Hepatocyte (in vitro differentiated cells): ENCODE measurements at regions not wholly inside any gene's neighbourhood (a gene's known extent, or its start where the extent isn't known, plus 50 kb on each side); places are given as distances from the start of the nearest gene placed in this dataset.

ENCODE experiments used
- DNase-seq: peaks from one replicate; pipeline ENCODE4 v3.0.0-alpha.2; 2016; ENCODE audit warnings: low spot score
- H2AFZ ChIP-seq: fragments of 200-600 bp; sonication (generic); 2 replicates; pipeline ENCODE4 v1.6.0; 2016; ENCODE audit warnings: antibody characterized with exemption, mild to moderate bottlenecking
- H3K27ac ChIP-seq: fragments of 200-600 bp; sonication (generic); 2 replicates; pipeline ENCODE4 v1.5.1; 2016; ENCODE audit warnings: mild to moderate bottlenecking
- H3K27me3 ChIP-seq: fragments of 200-600 bp; sonication (generic); 2 replicates; pipeline ENCODE4 v1.6.1; 2016
- H3K36me3 ChIP-seq: fragments of 200-600 bp; sonication (generic); replicated peaks from 2 replicates; pipeline ENCODE4 v1.5.1; 2016; ENCODE audit warnings: low read depth; ENCODE audit not compliant: insufficient read depth
- H3K4me1 ChIP-seq: fragments of 200-600 bp; sonication (generic); 2 replicates; pipeline ENCODE4 v1.5.1; 2016; ENCODE audit warnings: mild to moderate bottlenecking, moderate library complexity; ENCODE audit not compliant: insufficient read depth
- H3K4me2 ChIP-seq: fragments of 200-600 bp; sonication (generic); 2 replicates; pipeline ENCODE4 v1.6.0; 2016
- H3K4me3 ChIP-seq: fragments of 200-600 bp; sonication (generic); 2 replicates; pipeline ENCODE4 v1.5.1; 2016; ENCODE audit warnings: mild to moderate bottlenecking
- H3K79me2 ChIP-seq: fragments of 200-600 bp; sonication (generic); 2 replicates; pipeline ENCODE4 v1.6.0; 2017; ENCODE audit warnings: mild to moderate bottlenecking
- H3K9me2 ChIP-seq: fragments of 200-600 bp; sonication (generic); replicated peaks from 2 replicates; pipeline ENCODE4 v1.6.0; 2017; ENCODE audit warnings: mild to moderate bottlenecking; ENCODE audit not compliant: insufficient read depth
- H3K9me3 ChIP-seq: fragments of 200-600 bp; sonication (generic); 2 replicates; pipeline ENCODE4 v1.5.1; 2016; ENCODE audit warnings: low read depth, mild to moderate bottlenecking
- H4K20me1 ChIP-seq: fragments of 200-600 bp; sonication (generic); 2 replicates; pipeline ENCODE4 v1.6.0; 2016; ENCODE audit warnings: mild to moderate bottlenecking; ENCODE audit not compliant: insufficient read depth, poor library complexity, severe bottlenecking
- CTCF ChIP-seq: fragments of 200-600 bp; sonication (generic); IDR thresholded peaks from 2 replicates; pipeline ENCODE4 v1.5.1; 2016; ENCODE audit warnings: antibody characterized with exemption, mild to moderate bottlenecking; ENCODE audit not compliant: poor library complexity
- EZH2 ChIP-seq: fragments of 200-600 bp; sonication (generic); IDR thresholded peaks from 2 replicates; pipeline ENCODE4 v1.6.1; 2016; ENCODE audit warnings: antibody characterized with exemption, mild to moderate bottlenecking, borderline replicate concordance
- EZH2phosphoT487 ChIP-seq: fragments of 200-600 bp; sonication (generic); IDR thresholded peaks from one replicate; pipeline ENCODE4 v1.6.1; 2018; ENCODE audit warnings: antibody characterized with exemption, mild to moderate bottlenecking, low read depth, moderate library complexity; ENCODE audit not compliant: unreplicated experiment, severe bottlenecking
- WGBS: methylation state at CpG from one replicate; pipeline ENCODE4 v1.1.6; 2016; ENCODE audit warnings: low lambda C conversion rate; ENCODE audit errors: missing lambda C conversion rate; 5-methylcytosine and 5-hydroxymethylcytosine counted together

DNA sequence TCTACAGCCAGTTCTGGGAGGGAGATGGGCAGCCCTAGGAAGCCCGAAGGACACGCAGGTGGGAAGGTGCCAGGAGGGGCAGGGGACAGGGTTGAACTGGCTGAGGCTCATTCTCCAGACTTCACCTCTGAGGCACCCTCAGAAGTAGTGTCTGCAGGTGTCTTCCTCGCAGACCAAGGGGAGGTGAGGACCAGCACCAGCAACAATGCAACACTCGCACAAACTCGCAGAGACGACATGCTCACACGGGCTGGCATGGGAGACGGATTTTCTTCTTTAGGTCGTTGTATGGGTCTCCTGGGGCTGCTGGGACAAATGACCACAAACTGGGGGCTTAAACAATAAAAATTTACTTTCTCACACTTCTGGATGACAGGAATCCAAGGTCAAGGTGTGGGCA is 132.2 kb upstream of the FOXF1 start:
- Histone ChIP-seq H3K4me2 (no peak overlapping the region), H3K27ac (no peak overlapping the region), H3K79me2 (no peaks in the 10 kb centered on the region), H3K27me3 (no peaks in the 10 kb centered on the region), H4K20me1 (no peaks in the 10 kb centered on the region), H3K36me3 (no peaks in the 10 kb centered on the region), H3K4me1 (peaks cover 8% of the 10 kb centered on the region), H3K9me2 (no peaks in the 10 kb centered on the region), H2AFZ (no peak overlapping the region), H3K4me3 (no peak overlapping the region), H3K9me3 (no peaks in the 10 kb centered on the region)
- DNase-seq, result no peak
- no peak for TF ChIP-seq EZH2phosphoT487
- TF ChIP-seq CTCF, result no peak
- TF ChIP-seq EZH2, result no peak
- WGBS, result 94% methylated on average over 9 of the region's 9 CpGs

DNA sequence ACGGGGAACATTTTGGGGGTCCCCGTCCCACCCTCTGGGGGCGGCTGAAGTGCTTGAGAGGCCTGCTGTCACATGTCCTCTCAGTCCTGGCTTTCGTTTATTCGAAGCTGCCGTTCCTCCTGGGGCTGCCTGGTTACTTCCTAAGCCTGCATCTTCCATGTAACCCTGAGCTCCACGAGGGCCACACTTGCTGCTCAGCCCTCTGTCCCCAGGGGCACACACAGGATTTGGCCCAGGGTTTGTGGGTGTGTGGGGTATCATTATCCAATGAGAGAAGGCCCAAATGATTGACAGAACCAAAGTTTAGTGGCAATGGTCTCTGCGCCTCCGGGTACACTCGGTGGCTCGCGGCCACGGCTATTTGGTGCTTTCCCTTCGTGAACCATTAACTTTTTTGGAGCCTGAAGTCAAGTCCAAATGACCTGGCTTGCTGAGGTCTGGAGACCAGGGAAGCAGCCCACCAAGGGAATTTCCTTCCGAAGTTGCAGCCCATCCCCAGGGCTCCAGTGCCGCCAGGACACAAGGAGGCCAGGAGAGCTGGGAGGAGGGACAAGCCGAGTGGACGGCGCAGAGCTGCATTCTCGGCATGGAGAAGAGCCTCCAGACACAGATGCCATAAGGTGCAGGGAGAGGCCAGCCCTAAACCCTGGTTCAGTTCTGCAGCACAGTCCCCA is 131.4 kb upstream of the FOXF1 start:
- Histone ChIP-seq H3K79me2 (no peaks in the 10 kb centered on the region), H3K36me3 (no peaks in the 10 kb centered on the region), H3K4me2 (no peak overlapping the region), H2AFZ (no peak overlapping the region), H3K27me3 (no peaks in the 10 kb centered on the region), H3K4me1 (peaks cover 8% of the 10 kb centered on the region), H3K9me2 (no peaks in the 10 kb centered on the region), H3K27ac (no peak overlapping the region), H4K20me1 (no peaks in the 10 kb centered on the region), H3K4me3 (no peak overlapping the region), H3K9me3 (no peaks in the 10 kb centered on the region)
- no peak for TF ChIP-seq EZH2
- TF ChIP-seq CTCF, result no peak
- no peak for TF ChIP-seq EZH2phosphoT487
- DNase-seq, result no peak
- 89% methylated on average over 19 of the region's 20 CpGs for WGBS

- H3K36me3 ChIP-seq, result no peaks in the 10 kb centered on the region
- no peaks in the 10 kb centered on the region for H3K9me2 ChIP-seq
- 66% methylated on average over 9 of the region's 9 CpGs for WGBS
- no peak overlapping the region for H3K4me2 ChIP-seq
- no peak overlapping the region for H3K4me3 ChIP-seq
- no peak overlapping the region for H3K27ac ChIP-seq
- no peak overlapping the region for H2AFZ ChIP-seq
- H4K20me1 ChIP-seq, result no peaks in the 10 kb centered on the region
- peaks cover 8% of the 10 kb centered on the region for H3K4me1 ChIP-seq
- DNase-seq, result no peak
- H3K79me2 ChIP-seq, result no peaks in the 10 kb centered on the region
- no peaks in the 10 kb centered on the region for H3K27me3 ChIP-seq
- TF ChIP-seq CTCF (no peak), EZH2phosphoT487 (no peak), EZH2 (no peak)
- no peaks in the 10 kb centered on the region for H3K9me3 ChIP-seq
Measured at GRCh38 chr16:86379505-86379846, 130.9 kb upstream of the FOXF1 start.
